ENCODE measurements at regions not wholly inside any gene's neighbourhood (a gene's known extent, or its start where the extent isn't known, plus 50 kb on each side); places are given as distances from the start of the nearest gene placed in this dataset.

DNA sequence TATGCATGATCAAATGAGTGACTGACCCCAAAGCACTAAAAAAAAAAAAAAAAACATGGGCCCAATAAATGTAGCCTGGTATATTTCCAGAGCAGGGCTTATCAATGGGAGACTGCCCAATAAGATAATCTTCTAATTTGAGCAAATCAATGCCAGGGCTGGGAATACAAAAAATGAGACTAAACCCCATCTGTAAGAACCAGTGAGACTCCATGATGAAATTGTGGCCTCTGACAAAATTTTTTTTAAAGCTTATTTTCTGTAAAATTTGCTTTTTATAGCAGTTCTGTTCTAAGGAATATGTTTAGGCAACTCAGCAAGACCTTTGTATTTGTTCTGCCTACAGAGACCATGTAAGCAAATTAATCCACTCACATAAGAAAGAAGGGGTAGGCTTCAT is 186.8 kb upstream of the CCDC150 start:
- TF ChIP-seq CTCF (IDR thresholded peaks at IDR 0.05) (no peak), POLR2A (IDR thresholded peaks at IDR 0.05) (no peak)

All from ovary (tissue), 3 donors.